Gastroesophageal sphincter (tissue), 3 donors: ENCODE measurements at regions not wholly inside any gene's neighbourhood (a gene's known extent, or its start where the extent isn't known, plus 50 kb on each side); places are given as distances from the start of the nearest gene placed in this dataset.

Experiments
- CTCF ChIP-seq, 4 experiments: fragments of 200-600 bp in 2 of 4; fragments of 450-650 bp in 2 of 4; sonication (generic) in 1 of 4; IDR thresholded peaks; one replicate each; pipeline ENCODE4 v1.5.1; 2017 to 2019; ENCODE audit warnings: antibody characterized with exemption in 4 of 4, mild to moderate bottlenecking in 2 of 4, moderate library complexity in 2 of 4
- POLR2A ChIP-seq, 2 donors: fragments of 450-650 bp; IDR thresholded peaks; one replicate each; pipeline ENCODE4 v1.6.1; 2017; ENCODE audit warnings: antibody characterized with exemption in 2 of 2, mild to moderate bottlenecking in 2 of 2, moderate library complexity in 1 of 2
- POLR2AphosphoS5 ChIP-seq: sonication (generic); formaldehyde crosslinking; IDR thresholded peaks from one replicate; pipeline ENCODE4 v1.6.1; 2017; ENCODE audit warnings: antibody characterized with exemption

DNA sequence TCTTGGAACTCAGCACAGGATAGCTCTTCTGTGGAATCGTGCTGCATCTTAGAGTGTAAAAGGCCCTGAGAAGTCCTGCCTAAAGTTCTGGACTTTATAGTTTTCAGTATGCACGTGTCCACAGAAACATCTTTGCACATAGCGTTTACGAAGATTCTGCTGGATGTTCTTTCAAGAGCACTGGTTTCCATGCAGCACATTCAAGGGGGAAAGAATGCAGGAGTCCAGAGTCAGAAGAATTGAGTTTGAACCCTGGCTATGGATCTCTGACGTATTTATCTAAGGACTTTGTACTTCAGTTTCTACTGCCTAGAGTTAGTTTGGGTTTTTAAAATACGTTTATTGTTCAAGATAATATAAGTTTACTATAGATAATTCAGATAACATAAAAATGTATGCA lies 282.8 kb upstream of the ZMIZ1 start:
- TF ChIP-seq CTCF (IDR thresholded peaks at IDR 0.05): no peak
- no peak for TF ChIP-seq POLR2A (IDR thresholded peaks at IDR 0.05)
- TF ChIP-seq POLR2AphosphoS5: no peak
